Ovary (tissue), 7 donors: ENCODE measurements at regions not wholly inside any gene's neighbourhood (a gene's known extent, or its start where the extent isn't known, plus 50 kb on each side); places are given as distances from the start of the nearest gene placed in this dataset.

Experiments used
- DNase-seq, 5 donors: peaks; one replicate each; pipeline ENCODE4 v3.0.0-alpha.2; 2019 to 2020
- H3K27ac ChIP-seq, 2 donors: fragments of 200-600 bp; one replicate each; pipeline versions ENCODE4 v1.5.1 to v1.8.0; 2019 to 2022
- H3K27me3 ChIP-seq: fragments of 200-600 bp; one replicate; pipeline ENCODE4 v1.8.0; 2022
- H3K36me3 ChIP-seq: fragments of 200-600 bp; sonication (generic); one replicate; pipeline ENCODE4 v1.5.1; 2019
- H3K4me1 ChIP-seq: one replicate; pipeline ENCODE4 v1.8.1; 2013; ENCODE audit warnings: mild to moderate bottlenecking, moderate library complexity; ENCODE audit not compliant: insufficient read depth
- H3K4me3 ChIP-seq: fragments of 200-600 bp; sonication (generic); one replicate; pipeline ENCODE4 v1.5.1; 2017
- H3K9me3 ChIP-seq, 2 donors: fragments of 200-600 bp in 1 of 2; sonication (generic) in 1 of 2; one replicate each; pipeline versions ENCODE4 v1.5.1 to v1.8.1; 2013 to 2019; ENCODE audit warnings: mild to moderate bottlenecking in 1 of 2, moderate library complexity in 1 of 2
- CTCF ChIP-seq, 3 donors: fragments of 450-650 bp in 2 of 3; fragments of 200-600 bp in 1 of 3; IDR thresholded peaks; one replicate each; pipeline versions ENCODE4 v1.5.1 to v1.8.0; 2016 to 2022; ENCODE audit warnings: antibody characterized with exemption in 3 of 3, mild to moderate bottlenecking in 1 of 3
- EP300 ChIP-seq: sonication (generic); formaldehyde crosslinking; IDR thresholded peaks from one replicate; pipeline ENCODE4 v1.6.1; 2017; ENCODE audit warnings: antibody characterized with exemption
- POLR2A ChIP-seq: fragments of 450-650 bp; IDR thresholded peaks from one replicate; pipeline ENCODE4 v1.6.1; 2017; ENCODE audit warnings: antibody characterized with exemption, mild to moderate bottlenecking, moderate library complexity
- WGBS, 3 donors: extraction: QIAGEN DNeasy Blood & Tissue Kit in 1 of 3; methylation state at CpG; one replicate each; pipeline versions ENCODE4 v1.1.5 to v1.1.7; 2013 to 2017; 5-methylcytosine and 5-hydroxymethylcytosine counted together
- intact Hi-C, 4 donors: fragments of 100-400 bp; cut with DNase I; formaldehyde crosslinking; loops; one replicate each; pipeline versions ENCODE4 v1.11.0 to v1.15.1; 2022 to 2023
- donor health status: DM: no; HTN: no; CAD: no; lungs with moderate emphysema.
- donor health status: DM: no; HTN: no; CAD: no.
- donor health status: Bipolar disorder and iron deficiency.
- donor health status: DM: no; HTN: no; CAD: no.
- donor health status: DM: yes; HTN: yes; CAD: no.

- intact Hi-C loops = no loop called here
These were observed 80.7 kb downstream of the MYL12B start for GRCh38 chr18:3342628-3343027.

GRCh38 chr18:3345452-3345851 lies 83.5 kb downstream of the MYL12B start:
- TF ChIP-seq POLR2A (no peak), CTCF (IDR thresholded peaks at IDR 0.05) (no peak), EP300 (no peak)
- Histone ChIP-seq H3K4me3 (no peak overlapping the region), H3K27ac (no peak overlapping the region), H3K4me1 (no peaks in the 10 kb centered on the region), H3K36me3 (no peaks in the 10 kb centered on the region), H3K27me3 (no peaks in the 10 kb centered on the region), H3K9me3 (no peaks in the 10 kb centered on the region)
- DNase-seq = no peak
- intact Hi-C loops = no loop called here
- 48 to 69% (median 51%) methylated on average over 2 of the region's 2 CpGs for WGBS, 3 donors

More at GRCh38 chr18:3342628-3343027, 80.7 kb downstream of the MYL12B start:
- WGBS, 3 donors = 96 to 97% (median 97%) methylated on average over 5 of the region's 5 CpGs
- Histone ChIP-seq H3K27ac (no peak overlapping the region), H3K9me3 (no peaks in the 10 kb centered on the region), H3K36me3 (no peaks in the 10 kb centered on the region), H3K4me1 (no peaks in the 10 kb centered on the region), H3K4me3 (no peak overlapping the region), H3K27me3 (no peaks in the 10 kb centered on the region)
- no peak for DNase-seq
- no peak for TF ChIP-seq CTCF (IDR thresholded peaks at IDR 0.05)
- no peak for TF ChIP-seq EP300
- TF ChIP-seq POLR2A = no peak

GRCh38 chr18:3345885-3346284 lies 84.0 kb downstream of the MYL12B start:
- H3K27ac ChIP-seq = no peak overlapping the region
- no peaks in the 10 kb centered on the region for H3K9me3 ChIP-seq
- TF ChIP-seq CTCF (IDR thresholded peaks at IDR 0.05) (no peak), POLR2A (no peak), EP300 (no peak)
- 55 to 73% (median 71%) methylated on average over 1 of the region's 1 CpG for WGBS, 3 donors
- DNase-seq = no peak
- no peaks in the 10 kb centered on the region for H3K36me3 ChIP-seq
- intact Hi-C loops = no loop called here
- no peak overlapping the region for H3K4me3 ChIP-seq
- H3K4me1 ChIP-seq = no peaks in the 10 kb centered on the region
- H3K27me3 ChIP-seq = no peaks in the 10 kb centered on the region

GRCh38 chr18:3346487-3346886 lies 84.6 kb downstream of the MYL12B start:
- TF ChIP-seq POLR2A (no peak), EP300 (no peak), CTCF (IDR thresholded peaks at IDR 0.05) (no peak)
- no peak overlapping the region for H3K4me3 ChIP-seq
- no peaks in the 10 kb centered on the region for H3K36me3 ChIP-seq
- H3K27me3 ChIP-seq = no peaks in the 10 kb centered on the region
- no peak for DNase-seq
- H3K4me1 ChIP-seq = no peaks in the 10 kb centered on the region
- WGBS, 3 donors = 45 to 46% (median 46%) methylated on average over 7 of the region's 7 CpGs
- intact Hi-C loops = no loop called here
- no peaks in the 10 kb centered on the region for H3K9me3 ChIP-seq
- H3K27ac ChIP-seq = no peak overlapping the region
